Spleen (tissue), 7 donors: ENCODE measurements at regions not wholly inside any gene's neighbourhood (a gene's known extent, or its start where the extent isn't known, plus 50 kb on each side); places are given as distances from the start of the nearest gene placed in this dataset.

Source experiments
- POLR2AphosphoS5 ChIP-seq, 3 donors: sonication (generic); formaldehyde crosslinking; IDR thresholded peaks; one replicate each; pipeline ENCODE4 v1.5.1; 2017; ENCODE audit warnings: antibody characterized with exemption in 3 of 3
- TF ChIP-seq, protein P1 (sequence below), 11 experiments: fragments of 200-600 bp in 7 of 11; fragments of 450-650 bp in 4 of 11; sonication (generic) in 4 of 11; IDR thresholded peaks in 8 of 11; conservative IDR thresholded peaks in 3 of 11; 1 replicate in 7 of 11; 2 replicates in 4 of 11; pipeline versions ENCODE4 v1.4.0 to v1.8.0; 2016 to 2021; ENCODE audit warnings: antibody characterized with exemption in 11 of 11, inconsistent platforms in 4 of 11, mild to moderate bottlenecking in 1 of 11
- donor health status: DM: no; HTN: no; CAD: no; lungs with moderate emphysema.
- donor health status: DM: no; HTN: no; CAD: no.
- donor health status: DM: no; HTN: no; CAD: no.

DNA sequence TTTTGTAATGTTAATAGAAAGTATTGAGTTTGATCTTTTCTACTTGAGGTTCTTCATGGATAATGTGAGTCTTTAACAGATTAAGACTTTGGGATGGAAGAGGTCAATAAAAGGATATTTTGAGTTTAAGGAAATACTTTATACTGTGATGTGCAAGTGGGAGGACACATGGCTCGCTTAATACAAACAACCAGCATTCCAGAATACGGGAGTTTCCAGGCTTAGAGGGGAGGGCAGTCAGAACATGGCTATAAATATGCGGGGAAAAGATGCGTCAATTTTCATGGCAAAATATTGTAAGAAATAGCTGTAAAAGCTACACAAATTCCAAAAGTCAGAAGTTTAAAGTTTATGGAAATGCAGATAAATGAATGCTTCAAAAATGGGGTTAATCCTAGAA is 192.3 kb downstream of the AASDH start:
- TF ChIP-seq, protein P1, sequence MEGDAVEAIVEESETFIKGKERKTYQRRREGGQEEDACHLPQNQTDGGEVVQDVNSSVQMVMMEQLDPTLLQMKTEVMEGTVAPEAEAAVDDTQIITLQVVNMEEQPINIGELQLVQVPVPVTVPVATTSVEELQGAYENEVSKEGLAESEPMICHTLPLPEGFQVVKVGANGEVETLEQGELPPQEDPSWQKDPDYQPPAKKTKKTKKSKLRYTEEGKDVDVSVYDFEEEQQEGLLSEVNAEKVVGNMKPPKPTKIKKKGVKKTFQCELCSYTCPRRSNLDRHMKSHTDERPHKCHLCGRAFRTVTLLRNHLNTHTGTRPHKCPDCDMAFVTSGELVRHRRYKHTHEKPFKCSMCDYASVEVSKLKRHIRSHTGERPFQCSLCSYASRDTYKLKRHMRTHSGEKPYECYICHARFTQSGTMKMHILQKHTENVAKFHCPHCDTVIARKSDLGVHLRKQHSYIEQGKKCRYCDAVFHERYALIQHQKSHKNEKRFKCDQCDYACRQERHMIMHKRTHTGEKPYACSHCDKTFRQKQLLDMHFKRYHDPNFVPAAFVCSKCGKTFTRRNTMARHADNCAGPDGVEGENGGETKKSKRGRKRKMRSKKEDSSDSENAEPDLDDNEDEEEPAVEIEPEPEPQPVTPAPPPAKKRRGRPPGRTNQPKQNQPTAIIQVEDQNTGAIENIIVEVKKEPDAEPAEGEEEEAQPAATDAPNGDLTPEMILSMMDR (IDR thresholded peaks at IDR 0.05 in 8 of 11, conservative IDR thresholded peaks at IDR 0.05 in 3 of 11), result no peak
- TF ChIP-seq POLR2AphosphoS5 (IDR thresholded peaks at IDR 0.05), result no peak
